Osteocyte (in vitro differentiated cells): ENCODE measurements at regions not wholly inside any gene's neighbourhood (a gene's known extent, or its start where the extent isn't known, plus 50 kb on each side); places are given as distances from the start of the nearest gene placed in this dataset.
A peak's percentile ranks its signal among the peaks of the same experiment; 100 is the strongest.

Experiments used
- DNase-seq: peaks from one replicate; pipeline ENCODE4 v3.0.0; 2021; ENCODE audit warnings: mixed read lengths; ENCODE audit not compliant: unreplicated experiment; ENCODE audit errors: extremely low spot score
- H3K27ac Mint-ChIP-seq: one replicate; pipeline ENCODE4 v1.8.0; 2021; ENCODE audit warnings: mild to moderate bottlenecking, mixed read lengths; ENCODE audit not compliant: unreplicated experiment
- H3K27me3 Mint-ChIP-seq: one replicate; pipeline ENCODE4 v1.8.0; 2021; ENCODE audit warnings: mixed read lengths; ENCODE audit not compliant: unreplicated experiment
- H3K36me3 Mint-ChIP-seq: one replicate; pipeline ENCODE4 v1.8.0; 2021; ENCODE audit warnings: mixed read lengths; ENCODE audit not compliant: unreplicated experiment
- H3K4me1 Mint-ChIP-seq: one replicate; pipeline ENCODE4 v1.8.0; 2021; ENCODE audit warnings: mixed read lengths; ENCODE audit not compliant: unreplicated experiment
- H3K4me3 Mint-ChIP-seq: one replicate; pipeline ENCODE4 v1.8.0; 2021; ENCODE audit warnings: mild to moderate bottlenecking, moderate library complexity, mixed read lengths; ENCODE audit not compliant: unreplicated experiment
- H3K9me3 Mint-ChIP-seq: one replicate; pipeline ENCODE4 v1.8.0; 2021; ENCODE audit warnings: mixed read lengths; ENCODE audit not compliant: unreplicated experiment
- CTCF ChIP-seq: fragments of 200-600 bp; sonication (generic); IDR thresholded peaks from 2 replicates; pipeline ENCODE4 v1.5.0; 2021; ENCODE audit warnings: antibody characterized with exemption, mild to moderate bottlenecking, moderate library complexity

GRCh38 chr18:23077493-23078256, 57.6 kb upstream of the CABLES1 start:
- H3K4me1 Mint-ChIP-seq = peaks cover 16% of the 10 kb centered on the region
- no peak overlapping the region for H3K4me3 Mint-ChIP-seq
- DNase-seq = no peak
- no peaks in the 10 kb centered on the region for H3K27me3 Mint-ChIP-seq
- H3K36me3 Mint-ChIP-seq = no peaks in the 10 kb centered on the region
- peak; percentile 36 for TF ChIP-seq CTCF
- H3K27ac Mint-ChIP-seq = no peak overlapping the region
- no peaks in the 10 kb centered on the region for H3K9me3 Mint-ChIP-seq

- Mint-ChIP-seq H3K4me3 (no peak overlapping the region), H3K4me1 (peaks cover 1% of the 10 kb centered on the region), H3K9me3 (no peaks in the 10 kb centered on the region), H3K27ac (no peak overlapping the region), H3K36me3 (no peaks in the 10 kb centered on the region), H3K27me3 (no peaks in the 10 kb centered on the region)
- no peak for TF ChIP-seq CTCF
- no peak for DNase-seq
These were observed 50.2 kb upstream of the CABLES1 start for GRCh38 chr18:23085066-23085465.
